HepG2 (cell line): ENCODE measurements at regions not wholly inside any gene's neighbourhood (a gene's known extent, or its start where the extent isn't known, plus 50 kb on each side); places are given as distances from the start of the nearest gene placed in this dataset.

ENCODE experiments used
- ATF6 ChIP-seq: sonication (generic); formaldehyde crosslinking; conservative IDR thresholded peaks from 2 replicates; pipeline ENCODE4 v1.4.0; 2020; ENCODE audit warnings: missing genetic modification reagents
- ETV6 ChIP-seq: sonication (generic); formaldehyde crosslinking; conservative IDR thresholded peaks from 2 replicates; pipeline ENCODE4 v1.4.0; 2020; ENCODE audit warnings: missing genetic modification reagents
- NR1H2 ChIP-seq: sonication (generic); formaldehyde crosslinking; IDR thresholded peaks from 2 replicates; pipeline ENCODE4 v1.8.1; 2022; ENCODE audit warnings: low read depth, missing genetic modification reagents, borderline replicate concordance
- SP1 ChIP-seq, 2 experiments: fragments of 450-650 bp in 1 of 2; sonication (generic) in 1 of 2; formaldehyde crosslinking in 1 of 2; IDR thresholded peaks; 2 replicates each; pipeline versions ENCODE4 v1.4.0 to v1.6.1; 2016 to 2020; ENCODE audit warnings: missing genetic modification reagents in 1 of 2
- TRIM24 ChIP-seq: sonication (generic); formaldehyde crosslinking; IDR thresholded peaks from 2 replicates; pipeline ENCODE4 v1.8.0; 2022; ENCODE audit warnings: mild to moderate bottlenecking, missing genetic modification reagents
- ZBTB20 ChIP-seq: sonication (generic); formaldehyde crosslinking; IDR thresholded peaks from 2 replicates; pipeline ENCODE4 v1.8.1; 2023; ENCODE audit warnings: missing genetic modification reagents, low read depth, mild to moderate bottlenecking, borderline replicate concordance
- ZNF121 ChIP-seq: sonication (generic); formaldehyde crosslinking; IDR thresholded peaks from 2 replicates; pipeline ENCODE4 v1.5.0; 2020; ENCODE audit warnings: mild to moderate bottlenecking, missing genetic modification reagents
- ZNF333 ChIP-seq: sonication (generic); formaldehyde crosslinking; IDR thresholded peaks from 2 replicates; pipeline ENCODE4 v1.4.0; 2020; ENCODE audit warnings: mild to moderate bottlenecking, missing genetic modification reagents, borderline replicate concordance
- ZNF790 ChIP-seq: sonication (generic); formaldehyde crosslinking; IDR thresholded peaks from 2 replicates; pipeline ENCODE4 v1.8.0; 2022; ENCODE audit warnings: missing genetic modification reagents, mild to moderate bottlenecking, borderline replicate concordance
- ZSCAN30 ChIP-seq: sonication (generic); formaldehyde crosslinking; IDR thresholded peaks from 2 replicates; pipeline ENCODE4 v1.5.0; 2020; ENCODE audit warnings: mild to moderate bottlenecking, missing genetic modification reagents

GRCh38 chr3:153704115-153704514, 417.1 kb upstream of the ARHGEF26 start:
- TF ChIP-seq ZNF121 = no peak
- no peak for TF ChIP-seq SP1 (IDR thresholded peaks at IDR 0.05)
- TF ChIP-seq SP1 (CRISPR knock-in tag; IDR thresholded peaks at IDR 0.05) = no peak
- TF ChIP-seq TRIM24 (CRISPR knock-in tag) = no peak
- TF ChIP-seq ZSCAN30 (CRISPR knock-in tag) = no peak
- no peak for TF ChIP-seq ZBTB20
- no peak for TF ChIP-seq ATF6
- no peak for TF ChIP-seq ZNF790 (CRISPR knock-in tag)
- no peak for TF ChIP-seq ZNF333
- TF ChIP-seq ETV6 (CRISPR knock-in tag) = no peak
- TF ChIP-seq NR1H2 (CRISPR knock-in tag) = no peak
